Umbilical cord (tissue), 1 donor: ENCODE measurements at regions not wholly inside any gene's neighbourhood (a gene's known extent, or its start where the extent isn't known, plus 50 kb on each side); places are given as distances from the start of the nearest gene placed in this dataset.
"Not testable (repeated sequence)": the region's sequence is repeated elsewhere in the genome, so short reads cannot be mapped to it uniquely, and the experiment has no call there.

Experiments used
- DNase-seq: peaks from one replicate; pipeline ENCODE4 v3.0.0-alpha.2; 2015; ENCODE audit warnings: low spot score

DNA sequence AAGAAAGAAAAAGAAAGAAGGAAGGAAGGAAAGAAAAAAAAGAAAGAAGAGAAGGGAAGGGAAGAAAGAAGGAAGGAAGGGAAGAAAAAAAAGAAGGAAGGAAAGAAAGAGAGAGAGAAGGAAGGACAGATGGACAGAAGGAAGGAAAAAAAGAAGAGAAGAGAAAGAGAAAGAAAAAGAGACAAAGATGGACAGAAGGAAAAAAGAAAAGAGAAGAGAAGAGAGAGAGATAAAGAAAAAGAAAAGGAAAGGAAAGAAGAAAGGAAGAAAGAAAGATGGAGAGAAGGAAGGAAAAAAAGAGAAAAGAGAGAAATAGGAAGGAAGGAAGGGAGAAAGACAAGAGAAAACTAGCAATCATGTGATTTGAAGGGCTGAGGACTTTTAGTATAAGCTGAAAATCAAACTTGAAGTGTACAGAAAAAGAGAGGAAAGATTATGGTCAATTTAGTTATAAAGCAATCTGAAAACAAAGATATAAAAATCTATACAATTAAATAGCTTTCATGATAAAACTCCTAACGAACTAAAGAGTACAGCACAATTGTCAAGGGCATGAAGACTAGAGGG is 115.3 kb downstream of the LTN1 start:
- DNase-seq: no peak

DNA sequence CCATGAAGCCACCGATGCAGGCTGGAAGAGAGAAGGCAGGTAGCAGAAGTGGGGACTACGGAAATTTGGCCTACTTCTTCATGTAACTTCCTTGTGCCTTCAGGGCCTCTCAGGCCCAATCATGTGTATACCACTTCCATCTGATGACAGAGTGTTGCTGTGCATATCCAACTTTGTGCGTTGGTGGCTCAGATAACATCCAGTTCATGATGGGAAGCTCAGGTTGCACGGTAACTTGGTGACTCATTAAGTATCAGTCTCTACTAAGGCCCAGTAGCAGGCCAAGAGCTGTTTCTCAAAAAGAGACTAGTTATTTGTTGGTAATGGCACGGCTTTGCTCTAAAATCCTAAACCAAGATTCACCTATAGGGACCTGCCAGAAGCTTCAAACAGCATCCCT is 117.6 kb downstream of the LTN1 start:
- no peak for DNase-seq

DNA sequence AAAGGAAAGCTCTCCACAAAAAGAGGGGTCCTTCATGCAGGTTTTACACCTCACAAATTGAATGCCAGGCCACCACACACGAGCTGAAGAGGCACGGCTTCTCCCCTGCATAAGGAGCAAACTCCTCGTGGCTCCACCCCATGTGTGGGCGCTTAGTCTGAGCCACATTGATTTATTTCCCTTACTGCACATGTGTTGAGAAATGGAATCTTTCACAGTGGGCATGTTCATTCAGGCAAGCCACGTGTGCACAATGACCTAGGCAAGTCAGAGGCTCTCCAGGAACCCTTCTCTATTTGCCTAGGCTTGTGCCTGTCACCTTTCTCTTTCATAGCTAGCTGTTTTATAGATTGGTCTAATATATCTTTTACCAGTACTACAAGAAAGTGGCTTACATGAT is 120.5 kb downstream of the LTN1 start:
- DNase-seq: peak; percentile 56

DNA sequence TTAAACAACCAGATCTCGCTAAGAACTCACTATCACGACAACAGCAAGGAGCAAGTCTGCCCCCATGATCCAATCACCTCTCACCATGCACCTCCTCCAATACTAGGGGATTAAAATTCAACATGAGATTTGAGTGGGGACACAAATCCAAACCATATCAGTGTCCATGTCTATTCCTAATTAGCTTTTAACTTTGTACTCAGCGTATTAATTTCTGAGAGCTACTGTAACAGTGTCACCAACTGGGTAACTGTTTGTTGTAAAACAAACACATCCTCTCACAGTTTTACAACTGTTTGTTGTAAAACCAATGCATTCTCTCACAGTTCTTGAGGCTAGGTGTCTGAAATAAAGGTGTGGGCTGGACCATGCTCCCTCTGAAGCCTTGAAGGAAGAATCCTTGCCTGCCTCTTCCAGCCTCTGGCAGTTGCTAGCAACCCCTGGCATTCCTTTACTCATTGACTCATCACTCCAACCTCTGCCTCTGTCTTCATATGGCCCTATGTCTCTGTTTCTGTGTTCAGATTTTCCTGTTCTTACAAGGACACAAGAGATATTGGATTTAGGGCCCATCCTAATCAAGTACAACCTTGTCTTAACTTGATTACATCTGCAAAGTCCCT is 121.2 kb downstream of the LTN1 start:
- DNase-seq: no peak

DNA sequence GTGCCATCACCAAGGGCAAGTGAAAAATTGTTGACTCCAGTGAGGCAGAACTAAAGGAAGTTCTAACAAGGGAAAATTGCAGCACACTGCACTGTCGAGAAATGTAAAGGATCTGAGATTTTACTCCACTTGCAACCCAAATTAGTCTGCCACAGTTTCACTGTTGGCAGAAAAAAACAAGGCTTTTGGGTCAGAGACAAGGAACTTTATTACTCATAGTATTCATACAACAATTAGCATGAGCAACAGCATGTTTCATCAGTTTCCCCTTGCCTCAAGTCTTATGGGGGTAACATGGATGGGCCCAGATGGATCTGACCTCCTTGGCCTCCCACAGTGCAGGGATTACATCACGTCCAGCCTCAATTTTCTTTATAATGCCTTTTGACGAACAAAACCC is 125.3 kb downstream of the LTN1 start:
- no peak for DNase-seq

DNA sequence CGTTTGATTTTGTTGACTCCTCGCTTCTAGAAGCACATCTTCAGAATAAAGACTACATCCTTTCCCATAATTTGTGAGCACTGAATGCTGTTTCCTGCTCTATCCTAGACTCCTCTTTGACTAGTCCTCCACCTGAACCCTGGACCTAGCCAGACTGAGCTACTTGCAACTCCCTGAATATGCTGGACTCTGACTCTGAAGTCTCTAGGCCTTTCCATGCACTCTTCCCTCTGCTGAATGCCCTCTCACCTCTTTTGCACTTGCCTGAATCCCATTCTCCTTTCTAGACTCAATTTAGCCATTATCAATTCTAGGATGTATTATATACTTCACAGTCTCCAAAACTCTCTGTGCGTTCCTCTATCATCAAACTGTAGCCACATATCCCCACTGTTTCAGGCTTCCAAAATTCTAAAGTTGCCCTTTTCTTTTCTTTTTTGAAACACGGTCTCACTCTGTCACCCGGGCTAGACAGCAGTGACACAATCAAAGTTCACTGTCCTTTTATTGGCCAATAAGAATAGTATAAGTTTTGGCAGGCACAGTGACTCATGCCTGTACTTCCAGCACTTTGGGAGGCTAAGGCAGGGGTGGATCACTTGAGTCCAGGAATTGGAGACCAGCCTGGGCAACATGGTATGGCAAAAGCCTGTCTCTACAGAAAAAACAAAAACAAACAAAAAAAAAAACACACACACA is 127.0 kb downstream of the LTN1 start:
- no peak for DNase-seq

DNA sequence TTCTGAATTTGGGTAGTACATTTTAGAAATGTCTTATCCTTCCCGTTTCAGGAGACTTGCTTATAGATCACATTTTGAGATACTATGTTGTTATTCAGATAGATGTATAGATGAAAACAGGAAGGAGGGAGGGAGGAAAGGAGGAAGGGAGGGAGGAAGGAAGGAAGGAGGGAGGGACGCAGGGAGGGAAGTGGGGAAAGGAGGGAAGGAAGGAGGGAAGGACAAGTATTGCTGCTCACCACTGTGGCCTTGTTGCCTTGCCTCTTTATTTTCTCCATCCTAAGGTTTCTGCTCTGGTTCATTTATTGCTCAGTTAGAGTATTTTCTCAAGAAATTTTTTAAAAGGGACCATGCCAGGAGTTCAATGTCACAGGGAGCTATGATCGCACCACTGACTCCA is 134.3 kb downstream of the LTN1 start:
- no peak for DNase-seq

DNA sequence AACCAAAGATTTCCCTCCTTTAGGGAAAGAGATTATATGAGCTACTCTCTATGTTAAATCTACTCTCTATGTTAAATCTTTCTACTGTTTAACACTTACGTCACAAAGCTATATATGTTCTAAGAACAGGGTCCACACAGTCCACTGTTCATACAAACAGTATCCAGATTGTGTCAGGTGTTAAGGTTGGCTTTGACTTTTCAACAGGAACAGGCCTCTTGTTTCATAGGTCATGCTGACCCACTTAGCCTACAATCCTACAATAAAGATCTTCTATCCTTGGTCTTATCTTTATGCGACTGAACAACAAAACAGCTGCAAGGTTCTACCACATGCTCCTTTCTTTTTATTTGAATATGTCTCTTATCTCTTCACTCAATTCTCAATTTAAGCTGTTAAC is 134.9 kb downstream of the LTN1 start:
- DNase-seq: no peak

DNA sequence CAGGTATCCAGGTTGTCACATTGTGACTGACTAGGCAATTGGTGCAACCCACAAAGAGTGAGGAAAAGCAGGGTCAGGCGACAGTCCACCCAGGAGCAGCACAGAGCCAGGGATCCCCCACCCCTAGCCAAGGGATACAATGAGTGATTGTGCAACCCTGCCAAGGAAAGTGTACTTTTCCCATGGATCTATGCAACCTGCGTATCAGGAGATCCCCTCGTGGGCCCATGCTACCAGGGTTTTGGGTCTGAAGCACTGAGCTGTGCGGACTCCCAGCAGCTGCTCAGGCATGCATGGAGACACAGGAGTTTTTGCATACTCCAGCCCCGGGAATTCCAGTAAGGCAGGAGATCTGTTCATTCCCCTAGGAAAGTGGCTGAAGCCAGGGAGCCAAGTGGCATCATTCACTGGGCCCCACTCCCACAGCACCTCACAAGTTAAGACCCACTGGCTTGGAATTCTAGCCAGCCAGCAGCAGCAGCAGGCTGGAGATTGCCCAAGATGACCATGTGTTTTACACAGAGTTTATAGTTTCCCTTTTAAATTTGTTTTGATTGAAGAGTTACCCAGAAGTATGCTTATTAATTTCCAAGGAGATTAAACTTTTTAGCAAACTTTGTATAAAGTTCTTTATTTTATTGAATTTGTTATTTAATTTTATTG is 136.0 kb downstream of the LTN1 start:
- no peak for DNase-seq

DNA sequence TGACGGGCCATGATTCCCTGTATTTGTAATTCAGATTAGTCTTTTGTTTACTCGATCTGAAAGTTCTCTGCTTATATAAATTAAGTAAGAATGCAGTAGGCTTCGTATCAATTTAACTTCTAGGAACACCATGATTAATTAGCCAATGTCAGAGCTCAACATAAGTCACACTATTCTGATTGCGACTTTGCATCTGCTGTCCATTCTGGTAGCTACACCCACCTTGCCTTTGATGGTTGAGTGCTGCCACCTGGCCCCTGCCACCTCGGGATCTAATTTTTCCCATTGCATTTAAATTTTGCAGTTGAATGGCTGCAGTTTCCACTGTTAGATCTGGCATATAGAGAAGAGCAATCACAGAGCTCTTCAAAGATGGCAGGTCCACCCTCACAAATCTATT is 140.0 kb downstream of the LTN1 start:
- DNase-seq: no peak

DNA sequence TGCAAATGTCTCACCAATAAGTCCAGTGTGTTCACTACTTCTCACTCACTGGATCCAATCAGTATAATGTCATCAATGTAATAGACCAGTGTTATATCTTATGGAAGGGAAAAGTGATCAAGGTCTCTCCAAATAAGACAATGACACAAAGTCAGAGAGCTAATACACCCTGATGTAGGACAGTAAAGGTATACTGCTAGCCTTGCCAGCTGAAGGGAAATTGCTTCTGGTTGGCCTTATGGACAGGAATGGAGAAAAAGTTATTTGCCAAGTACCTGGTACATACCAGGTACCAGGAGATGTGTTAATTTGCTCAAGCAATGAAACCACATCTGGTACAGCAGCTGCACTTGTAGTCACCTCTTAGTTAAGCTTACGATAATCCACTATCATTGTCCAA is 141.0 kb downstream of the LTN1 start:
- DNase-seq: no peak

DNA sequence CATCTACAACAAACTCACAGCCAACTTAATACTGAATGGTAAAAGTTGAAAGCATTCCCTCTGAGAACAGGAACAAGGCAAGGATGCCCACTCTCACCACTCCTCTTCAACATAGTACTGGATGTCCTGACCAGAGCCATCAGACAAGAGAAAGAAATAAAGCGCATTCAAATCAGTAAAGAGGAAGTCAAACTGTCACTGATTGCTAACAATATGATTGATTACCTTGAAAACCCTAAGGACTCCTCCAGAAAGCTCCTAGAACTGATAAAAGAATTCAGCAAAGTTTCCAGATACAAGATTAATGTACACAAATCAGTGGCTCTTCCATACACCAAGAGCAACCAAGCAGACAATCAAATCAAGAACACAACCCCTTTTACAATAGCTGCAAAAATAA is 153.4 kb downstream of the LTN1 start:
- not testable (repeated sequence) for DNase-seq

DNA sequence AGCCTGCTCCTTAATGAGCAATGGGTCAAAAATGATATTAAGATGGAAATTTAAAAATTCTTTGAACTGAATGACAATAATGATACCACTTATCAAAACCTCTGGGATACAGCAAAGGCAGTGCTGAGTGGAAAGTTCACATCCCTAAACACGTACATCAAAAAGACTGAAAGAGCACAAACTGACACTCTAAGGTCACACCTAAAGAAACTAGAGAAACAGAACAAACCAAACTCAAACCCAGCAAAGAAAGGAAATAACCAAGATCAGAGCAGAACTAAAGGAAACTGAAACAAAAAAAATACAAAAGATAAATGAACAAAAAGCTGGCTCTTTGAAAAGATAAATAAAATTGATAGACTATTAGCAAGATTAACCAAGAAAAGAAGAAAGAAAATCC is 155.3 kb downstream of the LTN1 start:
- DNase-seq: not testable (repeated sequence)

DNA sequence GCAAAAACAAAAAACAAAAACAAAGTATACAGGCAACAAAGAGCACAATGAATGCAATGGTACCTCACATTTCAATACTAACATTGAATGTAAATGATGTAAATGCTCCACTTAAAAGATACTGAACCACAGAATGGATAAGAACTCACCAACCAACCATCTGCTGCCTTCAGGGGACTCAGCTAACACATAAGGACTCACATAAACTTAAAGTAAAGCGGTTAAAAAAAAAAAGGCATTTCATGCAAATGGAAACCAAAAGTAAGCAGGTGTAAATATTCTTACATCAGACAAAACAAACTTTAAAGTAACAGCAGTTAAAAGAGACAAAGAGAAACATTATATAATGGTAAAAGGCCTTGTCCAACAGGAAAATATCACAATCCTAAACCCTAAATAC is 156.1 kb downstream of the LTN1 start:
- DNase-seq: not testable (repeated sequence)

DNA sequence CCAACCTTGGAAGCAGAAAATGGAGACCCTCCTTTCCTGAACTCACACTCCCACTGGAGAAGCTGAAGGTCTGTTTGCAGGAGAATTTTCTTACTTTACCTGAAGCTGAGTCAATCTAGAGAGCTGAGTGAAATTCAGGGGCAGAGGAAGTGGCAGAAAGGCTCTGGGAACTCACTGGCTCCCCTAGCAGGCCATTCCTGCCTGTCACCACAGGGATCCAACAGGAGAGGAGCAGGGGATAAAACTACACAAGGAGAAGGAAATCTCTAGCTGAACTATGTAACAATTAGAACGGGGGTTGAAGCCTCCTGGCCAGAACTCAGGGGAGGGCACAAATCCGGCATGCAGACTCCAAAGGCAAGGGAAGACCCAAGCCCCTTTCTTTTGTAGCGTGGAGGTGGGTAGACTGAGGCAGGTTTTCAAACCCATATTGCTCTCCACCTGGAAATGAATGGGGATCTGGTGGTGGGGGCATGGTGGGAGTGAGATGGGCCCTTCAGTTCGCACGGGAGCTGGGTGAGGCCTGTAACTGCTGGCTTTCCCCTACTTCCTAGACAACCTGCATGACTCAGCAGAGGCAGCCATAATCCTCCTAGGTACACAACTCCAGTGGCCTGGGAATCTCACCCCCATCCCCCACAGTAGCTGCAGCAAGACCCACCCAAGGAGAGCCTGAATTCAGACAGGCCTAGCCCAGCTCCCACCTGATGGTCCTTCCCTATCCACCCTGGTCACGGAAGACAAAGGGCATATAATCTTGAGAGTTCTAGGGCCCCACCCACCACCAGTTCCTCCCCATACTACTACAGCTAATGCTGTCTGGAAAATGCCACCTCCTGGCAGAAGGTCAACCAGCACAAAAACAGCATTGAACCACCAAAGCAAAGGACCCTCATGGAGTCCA is 158.1 kb downstream of the LTN1 start:
- no peak for DNase-seq

DNA sequence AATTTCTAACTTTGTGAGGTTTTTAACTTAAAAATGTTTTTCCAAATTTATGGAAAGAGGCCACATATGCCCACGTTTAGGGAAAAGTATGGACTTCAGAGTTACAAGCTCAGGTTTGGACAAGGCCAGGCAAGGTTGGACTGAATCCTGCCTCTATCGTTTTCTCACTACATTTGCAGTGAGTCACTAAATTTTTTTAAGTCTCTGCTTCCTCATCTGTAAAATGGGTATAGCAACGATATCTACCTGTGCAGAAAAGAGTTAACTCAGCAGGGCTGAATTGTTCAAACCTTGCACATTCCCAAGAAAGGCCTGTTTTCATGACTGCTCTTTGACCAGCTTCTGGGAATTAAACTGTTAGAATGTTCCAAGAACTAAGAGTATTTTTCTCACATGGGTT is 159.1 kb downstream of the LTN1 start:
- DNase-seq: no peak

DNA sequence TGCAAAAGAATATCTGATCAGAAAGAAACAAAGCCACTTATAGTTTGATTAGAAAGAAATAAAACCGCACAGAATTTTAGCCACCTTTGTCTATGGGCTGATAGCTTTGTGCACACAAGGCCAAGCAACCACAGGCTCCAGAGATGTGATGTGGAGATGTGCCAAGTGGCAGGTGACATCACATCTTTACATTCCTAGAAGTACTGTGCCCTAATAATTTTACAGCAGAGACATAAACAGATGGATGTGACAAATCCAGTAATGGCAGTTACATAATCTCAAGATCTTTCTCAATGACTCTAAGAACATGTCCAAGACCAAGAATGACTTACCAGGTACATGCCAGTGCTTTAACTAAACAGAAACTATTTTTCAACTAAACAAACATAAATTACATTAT is 159.5 kb downstream of the LTN1 start:
- no peak for DNase-seq

DNA sequence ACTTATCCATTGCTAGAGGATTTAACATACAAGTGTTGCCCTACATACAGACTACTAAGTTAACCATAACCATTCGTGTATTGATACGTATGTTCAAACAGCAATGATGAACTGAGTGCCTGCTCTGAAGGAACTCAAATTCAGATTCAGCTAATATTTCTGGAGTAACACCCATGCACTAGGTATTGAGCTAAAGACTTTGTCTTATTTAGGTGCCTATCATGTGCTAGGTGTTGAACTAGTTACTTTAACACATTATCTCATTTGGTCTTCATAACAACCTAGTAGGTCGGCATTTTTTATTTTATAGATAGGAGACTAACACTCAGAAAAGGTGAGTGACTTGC is 160.0 kb downstream of the LTN1 start:
- no peak for DNase-seq

DNA sequence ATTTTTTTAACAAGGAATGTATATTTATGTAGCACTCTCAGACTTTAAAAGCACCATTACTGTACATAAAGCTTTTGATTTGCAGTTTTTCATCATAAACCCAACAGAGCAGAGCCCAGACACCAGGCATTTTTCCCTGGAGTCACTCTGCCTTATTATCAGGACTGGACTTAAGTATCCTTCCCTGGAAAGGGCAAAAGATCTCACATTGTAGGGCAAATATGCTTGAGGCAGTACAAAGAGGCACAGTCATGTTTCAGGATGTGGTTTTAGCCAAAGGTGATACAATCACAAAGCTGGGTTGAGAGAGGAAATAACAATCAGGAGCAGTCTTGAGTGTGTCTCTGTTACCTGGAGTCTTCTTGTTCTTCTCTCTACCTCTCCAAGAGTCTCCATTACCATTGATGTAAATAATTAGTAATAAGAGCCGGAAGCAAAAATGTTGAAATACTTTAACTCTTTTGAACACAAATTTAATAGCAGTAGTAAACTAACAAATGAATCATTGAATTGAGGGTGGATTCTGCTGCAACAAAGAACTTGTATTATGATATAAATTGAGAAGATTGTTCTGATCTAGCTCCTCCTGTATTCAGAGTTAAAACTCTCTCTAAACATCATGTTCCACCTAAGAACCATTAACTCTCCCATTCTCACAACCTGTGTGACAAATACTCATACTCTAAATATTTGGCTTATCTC is 160.5 kb downstream of the LTN1 start:
- peak; percentile 49 for DNase-seq

DNA sequence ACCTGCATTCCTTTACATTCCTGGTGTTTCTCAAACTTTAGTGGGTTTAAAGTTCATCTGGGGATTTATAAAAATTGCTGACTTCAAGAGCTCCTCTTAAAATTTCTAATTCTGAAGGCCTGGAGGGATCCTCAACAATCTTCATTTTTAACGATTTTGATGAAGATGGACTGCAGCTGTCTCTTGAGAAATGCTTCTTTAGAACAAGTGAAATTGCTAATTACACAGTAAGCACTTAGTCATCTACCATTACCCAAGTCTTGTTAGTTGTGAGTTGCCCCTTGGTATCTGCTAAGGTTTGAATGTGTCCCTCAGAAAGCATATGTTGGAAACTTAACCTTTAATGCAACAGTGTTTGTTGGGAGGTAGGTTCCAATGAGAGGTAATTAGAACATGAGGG is 163.7 kb downstream of the LTN1 start:
- DNase-seq: peak; percentile 77

DNA sequence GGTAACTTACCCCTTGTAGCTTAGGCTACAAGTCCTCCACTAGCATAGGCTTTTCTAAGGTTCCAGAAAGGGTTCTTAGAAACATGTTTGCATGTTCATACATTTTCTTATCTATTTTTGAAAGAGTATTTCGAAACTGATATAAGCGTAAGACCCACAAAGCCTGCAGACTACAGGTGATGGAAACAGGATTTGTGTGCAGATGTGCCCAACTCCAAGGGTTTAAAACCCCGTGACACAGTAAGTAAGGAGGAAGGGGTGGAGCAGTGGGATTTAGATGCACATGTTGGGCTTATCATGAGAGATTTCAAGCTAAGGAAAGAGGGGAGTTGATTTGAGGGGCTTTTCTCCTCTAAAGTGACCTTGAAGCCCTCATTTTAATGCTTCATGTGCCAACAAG is 164.7 kb downstream of the LTN1 start:
- peak; percentile 82 for DNase-seq
